Tibial nerve (tissue), 4 donors: ENCODE measurements at regions not wholly inside any gene's neighbourhood (a gene's known extent, or its start where the extent isn't known, plus 50 kb on each side); places are given as distances from the start of the nearest gene placed in this dataset.

Experiments used
- DNase-seq, 2 donors: peaks; one replicate each; pipeline ENCODE4 v3.0.0-alpha.2; 2019; ENCODE audit warnings: low spot score in 2 of 2
- H3K27ac ChIP-seq, 4 donors: fragments of 200-600 bp; sonication (generic) in 3 of 4; one replicate each; pipeline ENCODE4 v1.5.1; 2017 to 2019; ENCODE audit warnings: mild to moderate bottlenecking in 1 of 4
- H3K27me3 ChIP-seq, 2 donors: fragments of 200-600 bp; sonication (generic) in 1 of 2; one replicate each; pipeline versions ENCODE4 v1.5.1 to v1.6.0; 2017 to 2019
- H3K36me3 ChIP-seq, 3 donors: fragments of 200-600 bp; sonication (generic); one replicate each; pipeline ENCODE4 v1.5.1; 2018 to 2019
- H3K4me1 ChIP-seq, 4 donors: fragments of 200-600 bp; sonication (generic) in 3 of 4; one replicate each; pipeline ENCODE4 v1.5.1; 2017 to 2019
- H3K4me3 ChIP-seq, 4 donors: fragments of 200-600 bp; sonication (generic) in 3 of 4; one replicate each; pipeline ENCODE4 v1.5.1; 2017 to 2019; ENCODE audit warnings: mild to moderate bottlenecking in 1 of 4, moderate library complexity in 1 of 4
- H3K9me3 ChIP-seq, 4 donors: fragments of 200-600 bp; sonication (generic) in 3 of 4; one replicate each; pipeline ENCODE4 v1.5.1; 2017 to 2019
- EP300 ChIP-seq, 2 donors: sonication (generic); formaldehyde crosslinking; IDR thresholded peaks; one replicate each; pipeline ENCODE4 v1.6.1; 2017; ENCODE audit warnings: antibody characterized with exemption in 2 of 2, mild to moderate bottlenecking in 1 of 2
- POLR2A ChIP-seq, 2 donors: fragments of 450-650 bp; IDR thresholded peaks; one replicate each; pipeline ENCODE4 v1.6.1; 2017; ENCODE audit warnings: antibody characterized with exemption in 2 of 2, mild to moderate bottlenecking in 2 of 2, moderate library complexity in 2 of 2
- WGBS, 2 donors: methylation state at CpG; one replicate each; pipeline ENCODE4 v1.1.5; 2018; 5-methylcytosine and 5-hydroxymethylcytosine counted together
- TF ChIP-seq, protein P1 (sequence below), 5 experiments: fragments of 200-600 bp in 3 of 5; fragments of 450-650 bp in 2 of 5; sonication (generic) in 3 of 5; IDR thresholded peaks; one replicate each; pipeline ENCODE4 v1.5.1; 2016 to 2019; ENCODE audit warnings: antibody characterized with exemption in 5 of 5, mild to moderate bottlenecking in 3 of 5, moderate library complexity in 2 of 5

DNA sequence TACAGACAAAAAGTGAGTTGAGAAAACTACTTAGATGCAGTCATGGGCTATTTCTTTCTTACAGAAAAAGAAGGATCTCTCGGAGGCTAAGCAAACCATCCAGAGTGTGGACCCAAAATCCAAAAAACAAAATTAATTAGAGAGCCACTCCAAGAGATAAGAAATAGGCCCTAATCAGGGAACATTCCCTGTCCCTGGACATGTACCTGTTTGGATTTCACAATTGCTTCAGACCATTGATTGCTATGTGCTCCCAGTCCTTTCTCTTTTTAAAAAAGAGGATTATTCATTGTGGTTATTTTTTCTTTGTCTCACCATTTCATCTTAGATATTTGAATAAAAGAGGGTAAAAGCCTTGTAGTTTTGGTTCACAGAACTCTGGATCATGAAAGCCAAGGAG, 549.9 kb downstream of the ETNK1 start:
- no peak for DNase-seq
- TF ChIP-seq, protein P1, sequence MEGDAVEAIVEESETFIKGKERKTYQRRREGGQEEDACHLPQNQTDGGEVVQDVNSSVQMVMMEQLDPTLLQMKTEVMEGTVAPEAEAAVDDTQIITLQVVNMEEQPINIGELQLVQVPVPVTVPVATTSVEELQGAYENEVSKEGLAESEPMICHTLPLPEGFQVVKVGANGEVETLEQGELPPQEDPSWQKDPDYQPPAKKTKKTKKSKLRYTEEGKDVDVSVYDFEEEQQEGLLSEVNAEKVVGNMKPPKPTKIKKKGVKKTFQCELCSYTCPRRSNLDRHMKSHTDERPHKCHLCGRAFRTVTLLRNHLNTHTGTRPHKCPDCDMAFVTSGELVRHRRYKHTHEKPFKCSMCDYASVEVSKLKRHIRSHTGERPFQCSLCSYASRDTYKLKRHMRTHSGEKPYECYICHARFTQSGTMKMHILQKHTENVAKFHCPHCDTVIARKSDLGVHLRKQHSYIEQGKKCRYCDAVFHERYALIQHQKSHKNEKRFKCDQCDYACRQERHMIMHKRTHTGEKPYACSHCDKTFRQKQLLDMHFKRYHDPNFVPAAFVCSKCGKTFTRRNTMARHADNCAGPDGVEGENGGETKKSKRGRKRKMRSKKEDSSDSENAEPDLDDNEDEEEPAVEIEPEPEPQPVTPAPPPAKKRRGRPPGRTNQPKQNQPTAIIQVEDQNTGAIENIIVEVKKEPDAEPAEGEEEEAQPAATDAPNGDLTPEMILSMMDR (IDR thresholded peaks at IDR 0.05), result no peak
- no peak for TF ChIP-seq POLR2A (IDR thresholded peaks at IDR 0.05)
- TF ChIP-seq EP300 (IDR thresholded peaks at IDR 0.05), result no peak
- H3K9me3 ChIP-seq, result peaks cover 0 to 5% (median 0%) of the 10 kb centered on the region in 4 donors
- no peak overlapping the region for H3K27ac ChIP-seq
- no peaks in the 10 kb centered on the region for H3K36me3 ChIP-seq
- WGBS, 2 donors, result 3 to 97% methylated on average over 1 of the region's 1 CpG
- no peaks in the 10 kb centered on the region for H3K4me1 ChIP-seq
- no peak overlapping the region for H3K4me3 ChIP-seq
- no peaks in the 10 kb centered on the region for H3K27me3 ChIP-seq

DNA sequence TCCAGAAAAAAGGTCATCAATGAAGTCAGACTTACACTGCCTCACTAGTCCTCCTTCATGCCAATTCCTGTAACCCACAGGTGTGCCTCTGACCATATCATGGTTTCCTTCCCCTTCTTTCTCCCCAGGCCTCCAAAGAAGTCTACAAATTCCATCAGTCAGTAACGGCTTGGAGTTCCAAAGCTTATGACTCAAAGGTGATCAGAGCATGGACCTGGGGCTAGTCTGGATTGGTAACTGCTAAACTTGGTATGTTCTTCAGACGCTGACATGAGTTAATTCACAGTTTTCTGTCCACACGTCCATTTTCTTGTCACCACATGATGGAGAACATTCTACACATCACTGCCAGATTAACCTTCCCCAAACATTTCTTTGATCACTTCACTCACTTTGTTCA, 560.4 kb downstream of the ETNK1 start:
- Histone ChIP-seq H3K4me1 (no peaks in the 10 kb centered on the region), H3K27me3 (no peaks in the 10 kb centered on the region), H3K36me3 (no peaks in the 10 kb centered on the region), H3K27ac (no peak overlapping the region), H3K9me3 (no peaks in the 10 kb centered on the region), H3K4me3 (no peak overlapping the region)
- no peak for TF ChIP-seq EP300 (IDR thresholded peaks at IDR 0.05)
- no peak for TF ChIP-seq POLR2A (IDR thresholded peaks at IDR 0.05)
- TF ChIP-seq, protein P1 (IDR thresholded peaks at IDR 0.05), result no peak
- no peak for DNase-seq
- WGBS, 2 donors, result 77 to 83% methylated on average over 3 of the region's 3 CpGs

DNA sequence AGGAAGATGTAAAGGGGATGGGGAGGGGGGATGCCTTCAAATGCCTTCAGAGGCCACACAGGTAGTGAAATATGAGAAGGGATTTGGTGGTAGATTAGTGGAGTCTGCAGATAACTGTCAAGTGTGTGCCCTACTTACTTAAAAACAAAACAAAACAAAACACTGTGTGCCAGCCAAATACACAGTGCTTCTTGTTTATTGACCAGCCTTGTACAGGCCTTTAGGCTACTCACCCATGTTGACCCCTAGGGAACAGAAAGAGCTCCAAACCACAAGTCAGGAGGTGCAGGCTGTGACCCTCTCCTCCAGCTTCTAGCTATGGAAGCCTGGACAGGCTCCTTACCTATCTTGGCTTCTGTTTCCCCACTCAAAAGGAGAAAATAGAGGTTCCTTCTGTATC, 562.0 kb downstream of the ETNK1 start:
- TF ChIP-seq EP300 (IDR thresholded peaks at IDR 0.05), result no peak
- H3K4me3 ChIP-seq, result no peak overlapping the region
- no peaks in the 10 kb centered on the region for H3K4me1 ChIP-seq
- H3K27ac ChIP-seq, result no peak overlapping the region
- no peaks in the 10 kb centered on the region for H3K27me3 ChIP-seq
- DNase-seq, result no peak
- H3K9me3 ChIP-seq, result no peaks in the 10 kb centered on the region
- no peaks in the 10 kb centered on the region for H3K36me3 ChIP-seq

DNA sequence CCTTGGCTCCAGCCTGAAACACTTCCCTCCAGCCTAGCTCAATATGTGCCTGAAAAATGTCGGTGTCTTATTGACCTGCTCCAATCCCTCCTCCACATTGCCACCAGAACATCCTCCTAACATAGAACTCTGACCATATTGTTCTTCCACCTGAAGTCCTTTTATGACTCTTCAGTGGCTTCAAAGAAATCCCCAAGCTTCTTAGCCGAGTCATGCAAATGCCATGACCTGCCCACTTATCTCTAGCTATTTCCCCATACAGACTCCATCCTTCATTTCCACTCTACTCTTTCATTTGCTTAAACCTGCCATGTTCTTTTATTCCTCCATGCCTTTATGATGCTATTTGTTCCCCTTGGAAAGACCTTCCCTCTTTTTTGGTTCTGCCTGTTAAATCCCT, 568.6 kb downstream of the ETNK1 start:
- H3K9me3 ChIP-seq, result no peaks in the 10 kb centered on the region
- DNase-seq, result no peak
- H3K27me3 ChIP-seq, result no peaks in the 10 kb centered on the region
- WGBS, 2 donors, result 90 to 91% methylated on average over 2 of the region's 2 CpGs
- H3K4me3 ChIP-seq, result no peak overlapping the region
- H3K27ac ChIP-seq, result no peak overlapping the region
- no peaks in the 10 kb centered on the region for H3K36me3 ChIP-seq
- H3K4me1 ChIP-seq, result no peaks in the 10 kb centered on the region
- TF ChIP-seq EP300 (IDR thresholded peaks at IDR 0.05) (no peak), POLR2A (IDR thresholded peaks at IDR 0.05) (no peak)
- TF ChIP-seq, protein P1 (IDR thresholded peaks at IDR 0.05), result no peak

DNA sequence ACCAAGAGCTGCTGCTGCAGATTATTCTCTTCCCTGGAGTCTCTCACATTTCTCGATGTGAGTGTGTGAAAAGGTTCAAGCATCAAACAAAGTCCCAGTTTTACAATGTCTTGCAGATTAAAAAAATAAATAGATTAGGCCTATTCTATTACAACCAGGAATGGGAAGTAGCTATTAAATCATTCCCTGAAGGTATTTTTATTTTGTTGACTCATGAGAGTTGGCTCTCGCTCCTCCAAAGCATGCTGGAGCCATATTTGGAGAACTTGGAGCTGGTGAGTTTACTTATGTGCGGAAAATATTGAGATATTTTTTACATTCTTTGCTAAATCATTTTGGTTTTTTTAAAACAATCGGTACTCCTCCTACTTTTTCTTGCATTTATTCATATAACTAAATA, 572.3 kb downstream of the ETNK1 start:
- no peak overlapping the region for H3K27ac ChIP-seq
- TF ChIP-seq POLR2A (IDR thresholded peaks at IDR 0.05) (no peak), EP300 (IDR thresholded peaks at IDR 0.05) (no peak)
- TF ChIP-seq, protein P1 (IDR thresholded peaks at IDR 0.05), result no peak
- 61 to 65% methylated on average over 4 of the region's 4 CpGs for WGBS, 2 donors

DNA sequence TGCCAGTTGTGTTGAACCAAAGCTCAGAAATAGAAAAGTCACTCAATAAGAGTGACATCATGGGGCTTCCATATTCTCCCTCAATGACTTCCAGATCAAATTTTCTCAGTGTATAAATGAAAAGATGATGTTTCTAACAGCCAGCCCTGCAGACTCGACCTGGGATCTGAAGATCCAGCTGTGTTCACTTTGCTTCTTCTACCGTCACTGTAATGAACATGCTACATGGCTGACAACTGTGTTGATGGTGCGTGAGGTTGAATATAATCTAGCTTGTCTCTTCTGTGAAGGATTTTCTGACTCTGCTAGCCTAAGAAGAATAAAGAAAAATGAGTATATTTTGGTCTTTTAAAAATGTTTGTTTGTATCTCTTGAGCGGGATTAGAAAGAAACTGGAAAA, 577.8 kb downstream of the ETNK1 start:
- H3K27me3 ChIP-seq, result no peaks in the 10 kb centered on the region
- no peaks in the 10 kb centered on the region for H3K9me3 ChIP-seq
- H3K27ac ChIP-seq, result no peak overlapping the region
- no peak overlapping the region for H3K4me3 ChIP-seq
- no peak for TF ChIP-seq EP300 (IDR thresholded peaks at IDR 0.05)
- TF ChIP-seq, protein P1 (IDR thresholded peaks at IDR 0.05), result no peak
- TF ChIP-seq POLR2A (IDR thresholded peaks at IDR 0.05), result no peak
- no peaks in the 10 kb centered on the region for H3K36me3 ChIP-seq
- no peaks in the 10 kb centered on the region for H3K4me1 ChIP-seq
- no peak for DNase-seq
- WGBS, 2 donors, result 71 to 77% methylated on average over 4 of the region's 4 CpGs

More for the DNA sequence above, 572.3 kb downstream of the ETNK1 start:
- Histone ChIP-seq H3K27me3 (no peaks in the 10 kb centered on the region), H3K9me3 (no peaks in the 10 kb centered on the region), H3K4me3 (no peak overlapping the region), H3K36me3 (no peaks in the 10 kb centered on the region), H3K4me1 (no peaks in the 10 kb centered on the region)
- no peak for DNase-seq
